Gastroesophageal sphincter (tissue), 4 donors: ENCODE measurements at regions not wholly inside any gene's neighbourhood (a gene's known extent, or its start where the extent isn't known, plus 50 kb on each side); places are given as distances from the start of the nearest gene placed in this dataset.

Experiments used
- ATAC-seq: fragments of 150-250 bp; one replicate; pipeline ENCODE4 v1.9.1; 2016; ENCODE audit warnings: mild to moderate bottlenecking, moderate library complexity
- H3K27ac ChIP-seq, 4 donors: fragments of 200-600 bp; sonication (generic) in 3 of 4; 1 replicate in 3 of 4; 2 replicates in 1 of 4; pipeline ENCODE4 v1.5.1; 2016 to 2019
- H3K27me3 ChIP-seq: fragments of 200-600 bp; sonication (generic); one replicate; pipeline ENCODE4 v1.5.1; 2019
- H3K36me3 ChIP-seq, 2 donors: fragments of 200-600 bp; sonication (generic); one replicate each; pipeline ENCODE4 v1.5.1; 2019; ENCODE audit warnings: control low read depth in 1 of 2
- H3K4me1 ChIP-seq, 3 donors: fragments of 200-600 bp; sonication (generic); 1 replicate in 2 of 3; 2 replicates in 1 of 3; pipeline ENCODE4 v1.5.1; 2016 to 2019; ENCODE audit warnings: control low read depth in 2 of 3
- H3K4me3 ChIP-seq, 2 donors: fragments of 200-600 bp; sonication (generic); one replicate each; pipeline ENCODE4 v1.5.1; 2019; ENCODE audit warnings: mild to moderate bottlenecking in 1 of 2, moderate library complexity in 1 of 2
- H3K9me3 ChIP-seq, 3 donors: fragments of 200-600 bp; sonication (generic); one replicate each; pipeline ENCODE4 v1.5.1; 2017 to 2019; ENCODE audit warnings: control low read depth in 2 of 3
- CTCF ChIP-seq, 4 experiments: fragments of 200-600 bp in 2 of 4; fragments of 450-650 bp in 2 of 4; sonication (generic) in 1 of 4; IDR thresholded peaks; one replicate each; pipeline ENCODE4 v1.5.1; 2017 to 2019; ENCODE audit warnings: antibody characterized with exemption in 4 of 4, mild to moderate bottlenecking in 2 of 4, moderate library complexity in 2 of 4
- EP300 ChIP-seq: sonication (generic); formaldehyde crosslinking; IDR thresholded peaks from one replicate; pipeline ENCODE4 v1.6.1; 2017; ENCODE audit warnings: antibody characterized with exemption, mild to moderate bottlenecking
- POLR2A ChIP-seq, 2 donors: fragments of 450-650 bp; IDR thresholded peaks; one replicate each; pipeline ENCODE4 v1.6.1; 2017; ENCODE audit warnings: antibody characterized with exemption in 2 of 2, mild to moderate bottlenecking in 2 of 2, moderate library complexity in 1 of 2
- POLR2AphosphoS5 ChIP-seq: sonication (generic); formaldehyde crosslinking; IDR thresholded peaks from one replicate; pipeline ENCODE4 v1.6.1; 2017; ENCODE audit warnings: antibody characterized with exemption
- WGBS, 2 donors: methylation state at CpG; one replicate each; pipeline ENCODE4 v1.1.5; 2018; ENCODE audit warnings: low coverage in 1 of 2; 5-methylcytosine and 5-hydroxymethylcytosine counted together

GRCh38 chr6:118744261-118744941, 93.0 kb upstream of the CEP85L start:
- no peak for ATAC-seq
- no peaks in the 10 kb centered on the region for H3K27me3 ChIP-seq

DNA sequence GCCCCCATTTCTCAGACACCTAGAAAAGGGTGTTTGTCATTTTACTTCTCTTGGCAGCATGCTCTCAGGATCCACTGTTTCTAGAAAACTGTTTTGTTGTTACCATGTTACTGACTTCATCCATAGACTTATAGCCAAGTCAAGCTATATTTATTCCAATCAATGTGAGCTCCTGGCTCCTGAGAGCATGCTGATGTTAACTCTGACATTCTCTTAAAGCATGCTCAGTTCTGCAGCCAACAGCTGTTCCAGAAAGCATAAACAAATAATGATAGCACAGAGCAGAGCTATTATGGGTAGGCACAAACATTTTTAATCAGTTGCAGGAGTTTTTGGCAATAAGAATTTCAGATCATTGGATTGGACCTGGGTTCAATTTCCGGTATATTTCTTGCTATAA, 92.4 kb upstream of the CEP85L start:
- ATAC-seq, result no peak
- TF ChIP-seq EP300, result no peak
- no peak for TF ChIP-seq POLR2A (IDR thresholded peaks at IDR 0.05)
- no peak for TF ChIP-seq POLR2AphosphoS5
- no peak for TF ChIP-seq CTCF (IDR thresholded peaks at IDR 0.05)
- Histone ChIP-seq H3K9me3 (no peaks in the 10 kb centered on the region), H3K4me1 (peaks cover 0 to 21% (median 6%) of the 10 kb centered on the region in 3 donors), H3K36me3 (no peaks in the 10 kb centered on the region), H3K27ac (no peak overlapping the region), H3K4me3 (no peak overlapping the region), H3K27me3 (no peaks in the 10 kb centered on the region)
- WGBS, 2 donors, result 0% methylated on average over 1 of the region's 1 CpG

More at GRCh38 chr6:118744261-118744941, 93.0 kb upstream of the CEP85L start:
- Histone ChIP-seq H3K9me3 (no peaks in the 10 kb centered on the region), H3K4me3 (no peak overlapping the region), H3K4me1 (peaks cover 0 to 28% (median 6%) of the 10 kb centered on the region in 3 donors), H3K27ac (no peak overlapping the region), H3K36me3 (no peaks in the 10 kb centered on the region)
- TF ChIP-seq EP300 (no peak), CTCF (IDR thresholded peaks at IDR 0.05) (no peak), POLR2AphosphoS5 (no peak), POLR2A (IDR thresholded peaks at IDR 0.05) (no peak)
- 48 to 63% methylated on average over 4 to 5 of the region's 6 CpGs for WGBS, 2 donors

DNA sequence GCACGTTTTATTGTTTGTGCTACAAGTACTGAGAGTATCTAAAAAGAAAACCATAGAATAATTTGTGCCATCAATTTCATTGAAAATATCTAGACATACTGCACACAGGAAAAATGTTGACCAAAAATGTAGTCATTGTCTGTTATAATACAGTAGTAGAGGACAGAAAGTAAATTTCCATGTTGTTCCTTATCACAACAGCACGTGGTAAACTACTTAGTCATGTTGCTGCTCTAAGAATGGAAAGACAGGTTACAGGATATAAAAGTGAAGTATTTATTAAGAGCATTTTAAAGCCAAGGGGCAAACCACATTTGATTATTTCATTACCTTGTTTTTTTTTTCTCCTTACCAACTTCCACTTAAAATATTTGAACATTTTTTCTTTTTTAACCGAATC, 89.0 kb upstream of the CEP85L start:
- Histone ChIP-seq H3K9me3 (no peaks in the 10 kb centered on the region), H3K4me3 (no peak overlapping the region), H3K27ac (no peak overlapping the region), H3K36me3 (no peaks in the 10 kb centered on the region), H3K4me1 (peaks cover 0 to 13% (median 6%) of the 10 kb centered on the region in 3 donors), H3K27me3 (no peaks in the 10 kb centered on the region)
- TF ChIP-seq CTCF (IDR thresholded peaks at IDR 0.05) (no peak), POLR2AphosphoS5 (no peak), POLR2A (IDR thresholded peaks at IDR 0.05) (no peak)
- ATAC-seq, result no peak
- 34 to 35% methylated on average over 3 of the region's 3 CpGs for WGBS, 2 donors

DNA sequence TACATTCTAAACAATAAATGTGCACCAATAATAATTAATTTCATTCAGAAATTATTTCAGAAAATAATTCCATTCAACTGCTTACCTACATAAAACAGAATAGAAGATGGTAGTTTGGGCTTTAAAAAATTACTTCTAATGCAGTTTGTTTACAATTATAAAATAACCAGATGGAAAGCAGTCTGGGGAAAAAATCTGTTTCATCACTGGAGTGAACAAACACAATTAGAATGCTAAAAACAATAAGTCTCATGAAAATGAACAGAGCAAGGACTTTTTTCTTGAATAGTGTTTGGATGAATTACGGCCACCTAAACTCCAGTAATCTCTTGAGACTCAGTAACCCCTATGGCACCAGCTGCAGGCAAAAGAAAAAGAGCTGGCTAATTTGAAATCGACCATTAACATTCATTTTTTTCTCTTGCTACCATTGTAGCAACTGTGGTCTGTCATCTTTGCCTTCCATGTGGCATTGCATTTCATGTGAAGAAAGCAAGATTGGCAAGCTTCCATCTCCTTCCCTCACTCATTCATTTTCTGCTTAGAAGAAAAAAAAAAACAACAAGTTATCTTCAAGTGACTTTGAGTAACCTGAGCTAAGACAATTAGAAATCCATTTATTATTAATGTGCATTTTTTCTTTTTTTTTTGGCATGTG, 88.4 kb upstream of the CEP85L start:
- no peak for TF ChIP-seq CTCF (IDR thresholded peaks at IDR 0.05)
- TF ChIP-seq POLR2AphosphoS5, result no peak
- no peak for TF ChIP-seq EP300
- TF ChIP-seq POLR2A (IDR thresholded peaks at IDR 0.05), result no peak
- Histone ChIP-seq H3K27ac (no peak overlapping the region), H3K27me3 (no peaks in the 10 kb centered on the region), H3K9me3 (no peaks in the 10 kb centered on the region), H3K36me3 (no peaks in the 10 kb centered on the region), H3K4me1 (peaks cover 0 to 13% (median 6%) of the 10 kb centered on the region in 3 donors), H3K4me3 (no peak overlapping the region)
- WGBS, 2 donors, result 61 to 75% methylated on average over 2 of the region's 2 CpGs
- ATAC-seq, result no peak

DNA sequence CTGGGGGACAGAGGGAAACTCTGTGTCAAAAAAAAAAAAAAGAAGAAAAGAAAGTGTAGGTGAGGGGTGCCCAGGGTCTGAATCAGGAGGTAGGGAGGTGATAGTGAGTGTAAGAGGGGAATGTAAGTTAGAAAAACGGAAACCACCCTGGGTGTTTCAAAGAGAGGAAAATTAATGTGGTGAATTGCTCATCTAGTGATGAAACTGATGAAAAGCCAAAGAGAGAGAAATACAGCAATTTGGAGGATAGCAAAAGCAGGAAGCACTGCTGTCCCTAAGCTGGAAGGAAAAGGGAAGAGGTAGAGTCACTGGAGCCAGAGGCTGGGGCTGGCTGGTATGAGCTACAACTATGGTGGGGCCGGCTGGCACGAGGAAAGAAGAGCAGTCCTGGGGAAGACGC, 85.0 kb upstream of the CEP85L start:
- WGBS, 2 donors, result 82 to 95% methylated on average over 2 to 3 of the region's 4 CpGs
- Histone ChIP-seq H3K4me3 (no peak overlapping the region), H3K36me3 (no peaks in the 10 kb centered on the region), H3K27ac (no peak overlapping the region), H3K4me1 (no peaks in the 10 kb centered on the region), H3K27me3 (no peaks in the 10 kb centered on the region), H3K9me3 (no peaks in the 10 kb centered on the region)
- no peak for ATAC-seq
- TF ChIP-seq POLR2AphosphoS5 (no peak), EP300 (no peak), CTCF (IDR thresholded peaks at IDR 0.05) (no peak), POLR2A (IDR thresholded peaks at IDR 0.05) (no peak)
